PFSK-1 (cell line): ENCODE measurements at regions not wholly inside any gene's neighbourhood (a gene's known extent, or its start where the extent isn't known, plus 50 kb on each side); places are given as distances from the start of the nearest gene placed in this dataset.

Experiments
- POLR2AphosphoS5 ChIP-seq: IDR thresholded peaks from 2 replicates; pipeline ENCODE4 v1.6.1; 2012; ENCODE audit warnings: low read depth, mild to moderate bottlenecking, control low read depth, low read length, moderate library complexity
- TAF1 ChIP-seq: IDR thresholded peaks from 2 replicates; pipeline ENCODE4 v1.6.1; 2012; ENCODE audit warnings: low read length, control low read depth, borderline replicate concordance; ENCODE audit not compliant: insufficient read depth

DNA sequence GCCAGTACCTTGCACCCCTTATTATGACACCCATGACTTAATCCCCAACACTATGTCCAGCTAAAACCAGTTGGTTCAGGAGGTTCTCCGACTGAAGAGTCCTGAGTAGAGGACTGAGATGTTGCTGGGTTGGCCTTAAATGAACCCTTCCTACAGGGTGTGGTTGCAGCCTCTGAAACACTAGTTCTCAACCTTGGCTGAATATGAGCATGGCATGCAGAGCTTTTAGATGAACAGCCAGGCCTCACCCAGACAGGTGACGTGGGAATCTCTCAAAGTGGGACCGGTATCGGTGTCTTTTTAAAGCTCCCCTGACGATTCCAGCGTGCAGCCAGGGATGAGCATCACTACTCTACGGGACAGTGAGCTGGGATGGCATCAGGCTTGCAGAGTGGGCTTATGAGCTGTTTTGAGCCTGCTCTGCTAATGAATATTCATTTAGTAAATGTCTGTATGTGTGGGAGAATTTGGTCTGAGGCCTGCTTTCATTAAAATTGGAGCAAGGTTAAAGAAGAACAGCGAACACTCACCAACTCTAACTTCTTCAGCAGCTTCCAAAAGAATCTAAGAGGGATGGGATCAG is 79.7 kb upstream of the PRICKLE2 start:
- TF ChIP-seq POLR2AphosphoS5, result no peak
- no peak for TF ChIP-seq TAF1
